Keratinocyte (primary cell): ENCODE measurements at regions not wholly inside any gene's neighbourhood (a gene's known extent, or its start where the extent isn't known, plus 50 kb on each side); places are given as distances from the start of the nearest gene placed in this dataset.

ENCODE experiments used
- DNase-seq: peaks from one replicate; pipeline ENCODE4 v3.0.0-alpha.2; 2011; ENCODE audit warnings: low read depth, missing footprints, low spot score
- FAIRE-seq: peaks from 2 replicates; lab custom pipeline; 2011; peaks lifted over from hg19 to GRCh38; lab: Jason Lieb, UNC
- H2AFZ ChIP-seq: 2 replicates; pipeline ENCODE4 v1.6.0; 2012; ENCODE audit warnings: low read length, control low read depth, inconsistent platforms; ENCODE audit not compliant: control insufficient read depth
- H3K27ac ChIP-seq: 2 replicates; pipeline ENCODE4 v1.5.1; 2011; ENCODE audit warnings: low read length; ENCODE audit not compliant: control insufficient read depth, insufficient read depth
- H3K27me3 ChIP-seq: 3 replicates; pipeline ENCODE4 v1.6.0; 2011; ENCODE audit warnings: low read length; ENCODE audit not compliant: control insufficient read depth, insufficient read depth; ENCODE audit errors: extremely low read depth
- H3K36me3 ChIP-seq, 2 experiments: 2 replicates in 1 of 2; 3 replicates in 1 of 2; pipeline ENCODE4 v1.5.1; 2011; ENCODE audit warnings: low read length in 2 of 2, mild to moderate bottlenecking in 1 of 2; ENCODE audit not compliant: control insufficient read depth in 2 of 2, insufficient read depth in 2 of 2; ENCODE audit errors: extremely low read depth in 1 of 2
- H3K4me1 ChIP-seq: 3 replicates; pipeline ENCODE4 v1.5.1; 2011; ENCODE audit warnings: low read length; ENCODE audit not compliant: control insufficient read depth, insufficient read depth; ENCODE audit errors: extremely low read depth
- H3K4me2 ChIP-seq: 3 replicates; pipeline ENCODE4 v1.6.0; 2011; ENCODE audit warnings: low read depth, low read length; ENCODE audit not compliant: control insufficient read depth, insufficient read depth; ENCODE audit errors: extremely low read depth
- H3K4me3 ChIP-seq, 3 experiments: fragments of 200-600 bp in 1 of 3; sonication (generic) in 1 of 3; 2 replicates in 2 of 3; 3 replicates in 1 of 3; pipeline ENCODE4 v1.5.1; 2011 to 2016; ENCODE audit warnings: low read length in 3 of 3, mild to moderate bottlenecking in 3 of 3, control low read depth in 2 of 3, inconsistent platforms in 1 of 3, low read depth in 1 of 3, mixed read lengths in 1 of 3, mixed run types in 1 of 3, moderate library complexity in 1 of 3; ENCODE audit not compliant: control insufficient read depth in 2 of 3, insufficient read depth in 2 of 3; ENCODE audit errors: extremely low read depth in 1 of 3
- H3K79me2 ChIP-seq: 2 replicates; pipeline ENCODE4 v1.6.0; 2012; ENCODE audit warnings: low read length; ENCODE audit not compliant: control insufficient read depth, insufficient read depth
- H3K9ac ChIP-seq: 3 replicates; pipeline ENCODE4 v1.6.0; 2011; ENCODE audit warnings: low read length; ENCODE audit not compliant: control insufficient read depth, insufficient read depth; ENCODE audit errors: extremely low read depth
- H3K9me1 ChIP-seq: 3 replicates; pipeline ENCODE4 v1.6.0; 2011; ENCODE audit warnings: low read length; ENCODE audit not compliant: control insufficient read depth, insufficient read depth; ENCODE audit errors: extremely low read depth
- H3K9me3 ChIP-seq: 2 replicates; pipeline ENCODE4 v1.5.1; 2012; ENCODE audit warnings: low read depth, low read length; ENCODE audit not compliant: control insufficient read depth
- H4K20me1 ChIP-seq: 3 replicates; pipeline ENCODE4 v1.6.0; 2011; ENCODE audit warnings: low read length; ENCODE audit not compliant: control insufficient read depth, insufficient read depth; ENCODE audit errors: extremely low read depth
- EZH2 ChIP-seq: IDR thresholded peaks from one replicate; pipeline ENCODE4 v1.6.1; 2012; ENCODE audit warnings: inconsistent platforms, mild to moderate bottlenecking, low read length, moderate library complexity
- dilution Hi-C: fragments of 300-500 bp; cut with MboI; formaldehyde crosslinking; loops from one replicate; pipeline ENCODE4 v1.7.0; 2020; ENCODE audit warnings: low sequenced_read_pairs; ENCODE audit not compliant: extremely low pct_ligation_motif_present
- TF ChIP-seq, protein P1 (sequence below), 3 experiments: IDR thresholded peaks in 1 of 3; conservative IDR thresholded peaks in 1 of 3; optimal IDR thresholded peaks in 1 of 3; 2 replicates in 2 of 3; 3 replicates in 1 of 3; pipeline versions ENCODE3 to v1.5.1; 2011; ENCODE audit warnings: low read length in 3 of 3, mild to moderate bottlenecking in 3 of 3, moderate library complexity in 2 of 3, control low read depth in 1 of 3, inconsistent platforms in 1 of 3; ENCODE audit not compliant: insufficient read depth in 2 of 3; ENCODE audit errors: extremely low read depth in 1 of 3

DNA sequence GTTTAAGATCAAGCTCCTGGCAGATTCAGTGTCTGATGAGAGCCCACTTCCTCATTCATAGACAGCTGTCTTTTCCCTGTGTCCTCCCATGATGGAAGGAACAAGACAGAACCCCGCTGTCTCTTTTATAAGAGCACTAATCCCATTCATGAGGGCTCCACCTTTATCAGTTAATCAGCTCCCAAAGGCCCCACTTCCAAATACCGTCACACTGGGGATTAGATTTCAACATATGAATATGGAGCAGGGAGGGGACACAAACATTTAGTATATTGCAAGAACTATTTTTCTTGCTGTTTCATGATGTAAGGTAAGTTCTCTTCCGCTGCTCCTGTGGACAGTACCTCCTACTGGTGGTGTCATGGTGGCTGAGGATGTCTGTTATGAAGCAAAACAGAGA lies 158.3 kb upstream of the IRAK1BP1 start:
- H3K27me3 ChIP-seq, result no peaks in the 10 kb centered on the region
- H3K9me3 ChIP-seq, result no peaks in the 10 kb centered on the region
- H3K27ac ChIP-seq, result no peak overlapping the region
- TF ChIP-seq EZH2, result no peak
- TF ChIP-seq, protein P1, sequence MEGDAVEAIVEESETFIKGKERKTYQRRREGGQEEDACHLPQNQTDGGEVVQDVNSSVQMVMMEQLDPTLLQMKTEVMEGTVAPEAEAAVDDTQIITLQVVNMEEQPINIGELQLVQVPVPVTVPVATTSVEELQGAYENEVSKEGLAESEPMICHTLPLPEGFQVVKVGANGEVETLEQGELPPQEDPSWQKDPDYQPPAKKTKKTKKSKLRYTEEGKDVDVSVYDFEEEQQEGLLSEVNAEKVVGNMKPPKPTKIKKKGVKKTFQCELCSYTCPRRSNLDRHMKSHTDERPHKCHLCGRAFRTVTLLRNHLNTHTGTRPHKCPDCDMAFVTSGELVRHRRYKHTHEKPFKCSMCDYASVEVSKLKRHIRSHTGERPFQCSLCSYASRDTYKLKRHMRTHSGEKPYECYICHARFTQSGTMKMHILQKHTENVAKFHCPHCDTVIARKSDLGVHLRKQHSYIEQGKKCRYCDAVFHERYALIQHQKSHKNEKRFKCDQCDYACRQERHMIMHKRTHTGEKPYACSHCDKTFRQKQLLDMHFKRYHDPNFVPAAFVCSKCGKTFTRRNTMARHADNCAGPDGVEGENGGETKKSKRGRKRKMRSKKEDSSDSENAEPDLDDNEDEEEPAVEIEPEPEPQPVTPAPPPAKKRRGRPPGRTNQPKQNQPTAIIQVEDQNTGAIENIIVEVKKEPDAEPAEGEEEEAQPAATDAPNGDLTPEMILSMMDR (optimal IDR thresholded peaks at IDR 0.05 in 1 of 3, IDR thresholded peaks at IDR 0.05 in 1 of 3, conservative IDR thresholded peaks at IDR 0.05 in 1 of 3; ENCODE audit: extremely low read depth in 1 of 3, insufficient read depth in 2 of 3, low read length in 3 of 3), result no peak
- no peak overlapping the region for H3K4me2 ChIP-seq
- no peaks in the 10 kb centered on the region for H4K20me1 ChIP-seq
- DNase-seq, result no peak
- H3K9me1 ChIP-seq, result no peaks in the 10 kb centered on the region
- dilution Hi-C loops, result no loop called here
- H3K36me3 ChIP-seq, result no peaks in the 10 kb centered on the region
- no peak overlapping the region for H3K4me3 ChIP-seq
- H3K79me2 ChIP-seq, result no peaks in the 10 kb centered on the region
- H3K4me1 ChIP-seq, result no peaks in the 10 kb centered on the region
- no peak for FAIRE-seq
- H3K9ac ChIP-seq, result no peak overlapping the region
- H2AFZ ChIP-seq, result no peak overlapping the region

DNA sequence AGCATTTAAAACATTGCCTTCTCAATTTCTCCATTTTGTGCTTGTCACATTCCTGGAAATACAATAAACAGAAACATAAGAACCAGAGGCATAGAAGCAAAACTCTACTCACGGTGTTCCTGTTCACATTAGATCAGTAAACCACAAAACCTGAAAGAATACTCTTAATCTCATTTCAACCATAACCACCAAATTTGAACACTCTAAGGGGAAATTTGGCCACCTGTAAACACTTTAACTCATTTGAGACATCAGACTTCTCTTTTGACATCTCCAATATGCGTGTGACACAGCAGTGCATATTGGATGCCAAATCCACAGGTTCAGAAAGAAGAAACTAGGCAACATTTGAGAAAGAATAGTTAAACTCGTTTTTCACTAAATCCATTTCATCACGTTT lies 153.8 kb upstream of the IRAK1BP1 start:
- DNase-seq (no peak), FAIRE-seq (no peak)
- H3K4me3 ChIP-seq, result no peak overlapping the region
- H3K9me1 ChIP-seq, result no peaks in the 10 kb centered on the region
- no peaks in the 10 kb centered on the region for H3K79me2 ChIP-seq
- H3K27me3 ChIP-seq, result no peaks in the 10 kb centered on the region
- TF ChIP-seq, protein P1 (optimal IDR thresholded peaks at IDR 0.05 in 1 of 3, IDR thresholded peaks at IDR 0.05 in 1 of 3, conservative IDR thresholded peaks at IDR 0.05 in 1 of 3; ENCODE audit: extremely low read depth in 1 of 3, insufficient read depth in 2 of 3, low read length in 3 of 3), result no peak
- no peak for TF ChIP-seq EZH2
- H4K20me1 ChIP-seq, result no peaks in the 10 kb centered on the region
- H3K4me1 ChIP-seq, result no peaks in the 10 kb centered on the region
- H3K9ac ChIP-seq, result no peak overlapping the region
- no peak overlapping the region for H3K4me2 ChIP-seq
- H3K9me3 ChIP-seq, result no peaks in the 10 kb centered on the region
- no peak overlapping the region for H3K27ac ChIP-seq
- no peaks in the 10 kb centered on the region for H3K36me3 ChIP-seq
- no peak overlapping the region for H2AFZ ChIP-seq
- dilution Hi-C loops, result no loop called here
